ENCODE measurements at regions not wholly inside any gene's neighbourhood (a gene's known extent, or its start where the extent isn't known, plus 50 kb on each side); places are given as distances from the start of the nearest gene placed in this dataset.

DNA sequence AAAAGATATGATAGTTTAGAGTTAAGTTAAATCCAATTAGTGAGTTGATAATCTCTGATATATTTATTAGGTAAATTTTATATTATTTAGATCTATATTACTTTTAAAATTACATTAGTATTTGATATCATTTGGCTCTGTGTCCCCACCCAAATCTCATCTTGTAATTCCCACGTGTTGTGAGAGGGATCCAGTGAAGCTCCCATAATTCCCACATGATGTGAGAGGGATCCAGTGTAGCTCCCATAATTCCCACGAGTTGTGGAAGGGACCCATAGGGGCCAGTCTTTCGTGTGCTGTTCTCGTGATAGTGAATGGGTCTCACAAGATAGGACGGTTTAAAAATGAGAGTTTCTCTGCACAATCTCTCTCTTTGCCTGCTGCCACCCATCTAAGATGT is 1183.6 kb downstream of the NSUN3 start:
- Histone ChIP-seq H3K23me2 (ENCODE audit: low read depth, low read length) (no peaks in the 10 kb centered on the region), H3K18ac (ENCODE audit: extremely low read depth, low read length) (no peak overlapping the region), H3K14ac (ENCODE audit: insufficient read length) (no peak overlapping the region), H4K8ac (ENCODE audit: extremely low read depth, insufficient read depth, low read length) (no peak overlapping the region), H4K20me1 (replicated peaks in 1 of 2; ENCODE audit: control insufficient read depth in 1 of 2, insufficient read depth in 2 of 2, low read length in 2 of 2) (no peaks in the 10 kb centered on the region), H3K4me1 (replicated peaks in 1 of 4; ENCODE audit: control insufficient read depth in 3 of 4, insufficient read depth in 4 of 4, low read length in 3 of 4) (no peaks in the 10 kb centered on the region), H3K4me2 (ENCODE audit: insufficient read depth in 1 of 2, low read depth in 2 of 2, low read length in 2 of 2) (no peak overlapping the region), H3K9me3 (ENCODE audit: insufficient read depth in 2 of 2, low read depth in 1 of 2, low read length in 1 of 2) (no peaks in the 10 kb centered on the region), H3K36me3 (ENCODE audit: control insufficient read depth in 2 of 4, insufficient read depth in 4 of 4, low read length in 3 of 4) (no peaks in the 10 kb centered on the region), H2BK15ac (ENCODE audit: low read length) (no peak overlapping the region), H2BK120ac (replicated peaks; ENCODE audit: low read depth, low read length) (no peak overlapping the region), H3K27ac (ENCODE audit: low read depth, low read length) (no peak overlapping the region), H3K9ac (replicated peaks in 1 of 4; ENCODE audit: extremely low read depth in 1 of 4, low read depth in 3 of 4, low read length in 3 of 4) (no peak overlapping the region), H3K4ac (replicated peaks; ENCODE audit: insufficient read length, low read depth, low read length) (no peak overlapping the region), H3K4me3 (ENCODE audit: extremely low read depth in 1 of 4, insufficient read depth in 2 of 4, low read depth in 3 of 4, low read length in 4 of 4) (no peak overlapping the region), H2AFZ (ENCODE audit: low read length) (no peak overlapping the region), H2BK5ac (ENCODE audit: low read depth, low read length) (no peak overlapping the region), H4K91ac (replicated peaks; ENCODE audit: insufficient read length, low read length) (no peak overlapping the region), H2AK5ac (ENCODE audit: low read depth, low read length) (no peak overlapping the region), H4K5ac (ENCODE audit: insufficient read length, low read depth, low read length) (no peak overlapping the region), H3K23ac (ENCODE audit: insufficient read length) (no peak overlapping the region), H3K79me2 (ENCODE audit: control insufficient read depth in 1 of 2, insufficient read depth in 2 of 2, low read length in 2 of 2) (no peaks in the 10 kb centered on the region), H3K56ac (replicated peaks; ENCODE audit: insufficient read length, low read depth, low read length) (no peak overlapping the region), H3K79me1 (ENCODE audit: low read depth, low read length) (no peaks in the 10 kb centered on the region), H3K27me3 (replicated peaks in 1 of 4; ENCODE audit: control insufficient read depth in 3 of 4, extremely low read depth in 1 of 4, insufficient read depth in 3 of 4, low read length in 3 of 4) (no peaks in the 10 kb centered on the region), H2BK20ac (ENCODE audit: low read length) (no peak overlapping the region), H2BK12ac (ENCODE audit: low read depth, low read length) (no peak overlapping the region)
- WGBS, 2 experiments (ENCODE audit: extremely low coverage in 1 of 2, insufficient coverage in 1 of 2, insufficient read length in 1 of 2, insufficient replicate concordance in 2 of 2, low coverage in 1 of 2, low lambda C conversion rate in 2 of 2, missing lambda C conversion rate in 1 of 2) = 95% methylated on average over 5 of the region's 5 CpGs; no CpG with 5 or more reads in 1 of the 2 experiments
- TF ChIP-seq KDM1A (IDR thresholded peaks at IDR 0.05; ENCODE audit: borderline replicate concordance, low read length) (no peak), MAX (IDR thresholded peaks at IDR 0.05) (no peak)
- FAIRE-seq = no peak
- DNase-seq (ENCODE audit: low read depth in 1 of 2, low spot score in 2 of 2) = no peak
- CTCF ChIA-PET (ENCODE audit: partially characterized antibody) = no interaction called here
- POLR2A ChIA-PET (ENCODE audit: partially characterized antibody) = no interaction called here

Measured in H1 (cell line).